GM12891 (cell line): ENCODE measurements at regions not wholly inside any gene's neighbourhood (a gene's known extent, or its start where the extent isn't known, plus 50 kb on each side); places are given as distances from the start of the nearest gene placed in this dataset.

Source experiments
- POLR2AphosphoS5 ChIP-seq: IDR thresholded peaks from 2 replicates; pipeline ENCODE4 v1.6.1; 2011; ENCODE audit warnings: low read depth, low read length, control low read depth
- POU2F2 ChIP-seq: IDR thresholded peaks from 2 replicates; pipeline ENCODE4 v1.6.1; 2011; ENCODE audit warnings: low read depth, mild to moderate bottlenecking, control low read depth, low read length, moderate library complexity
- TAF1 ChIP-seq: IDR thresholded peaks from 2 replicates; pipeline ENCODE4 v1.6.1; 2011; ENCODE audit warnings: low read depth, low read length, control low read depth

DNA sequence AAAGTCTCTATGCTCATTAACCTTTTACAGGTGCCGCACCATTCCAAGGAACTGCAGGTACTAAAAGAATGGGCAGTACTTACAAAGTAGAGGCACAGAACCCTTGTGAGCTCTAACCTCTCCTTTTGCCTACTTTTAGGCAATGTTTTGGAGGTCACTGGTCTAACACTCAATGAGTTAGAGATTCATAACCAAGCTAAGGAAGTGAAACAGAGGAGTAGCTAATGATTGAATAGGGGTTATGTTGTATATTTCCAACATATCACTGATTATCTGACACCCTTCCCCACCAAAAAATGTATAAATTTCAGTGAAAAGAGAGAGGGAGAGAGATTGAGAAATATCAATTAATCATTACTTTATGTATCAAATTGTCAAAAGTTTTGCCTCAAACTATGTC lies 269.3 kb downstream of the PCDH7 start:
- no peak for TF ChIP-seq TAF1
- TF ChIP-seq POLR2AphosphoS5: no peak
- no peak for TF ChIP-seq POU2F2
